ENCODE measurements at regions not wholly inside any gene's neighbourhood (a gene's known extent, or its start where the extent isn't known, plus 50 kb on each side); places are given as distances from the start of the nearest gene placed in this dataset.

DNA sequence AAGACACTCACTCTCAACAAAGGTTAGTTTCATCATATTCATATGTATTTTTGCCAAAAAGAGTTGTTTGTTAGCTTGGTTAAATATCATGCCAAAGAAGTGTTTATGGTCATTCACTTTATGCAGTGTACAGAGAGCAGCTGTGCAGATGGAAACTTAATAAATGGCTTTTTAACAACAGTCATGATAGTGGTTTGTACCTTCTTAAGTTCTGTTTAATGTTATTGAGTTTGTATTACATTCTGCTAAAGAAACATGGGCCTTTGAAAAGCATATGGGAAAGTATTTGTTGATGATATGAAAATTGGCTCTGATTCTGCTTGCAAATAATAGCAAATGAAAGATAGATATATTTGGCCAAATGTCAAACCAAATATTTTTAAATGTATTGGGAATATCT lies 607.3 kb downstream of the NCAM2 start:
- H3K36me3 Mint-ChIP-seq (ENCODE audit: low read depth, unreplicated experiment), result no peaks in the 10 kb centered on the region
- no peaks in the 10 kb centered on the region for H3K9me3 Mint-ChIP-seq (ENCODE audit: unreplicated experiment)
- peaks cover 2% of the 10 kb centered on the region for H3K4me1 Mint-ChIP-seq (ENCODE audit: unreplicated experiment)
- no peak overlapping the region for H3K27ac Mint-ChIP-seq (ENCODE audit: unreplicated experiment)
- no peak overlapping the region for H3K4me3 Mint-ChIP-seq (ENCODE audit: unreplicated experiment)
- TF ChIP-seq, protein P1, sequence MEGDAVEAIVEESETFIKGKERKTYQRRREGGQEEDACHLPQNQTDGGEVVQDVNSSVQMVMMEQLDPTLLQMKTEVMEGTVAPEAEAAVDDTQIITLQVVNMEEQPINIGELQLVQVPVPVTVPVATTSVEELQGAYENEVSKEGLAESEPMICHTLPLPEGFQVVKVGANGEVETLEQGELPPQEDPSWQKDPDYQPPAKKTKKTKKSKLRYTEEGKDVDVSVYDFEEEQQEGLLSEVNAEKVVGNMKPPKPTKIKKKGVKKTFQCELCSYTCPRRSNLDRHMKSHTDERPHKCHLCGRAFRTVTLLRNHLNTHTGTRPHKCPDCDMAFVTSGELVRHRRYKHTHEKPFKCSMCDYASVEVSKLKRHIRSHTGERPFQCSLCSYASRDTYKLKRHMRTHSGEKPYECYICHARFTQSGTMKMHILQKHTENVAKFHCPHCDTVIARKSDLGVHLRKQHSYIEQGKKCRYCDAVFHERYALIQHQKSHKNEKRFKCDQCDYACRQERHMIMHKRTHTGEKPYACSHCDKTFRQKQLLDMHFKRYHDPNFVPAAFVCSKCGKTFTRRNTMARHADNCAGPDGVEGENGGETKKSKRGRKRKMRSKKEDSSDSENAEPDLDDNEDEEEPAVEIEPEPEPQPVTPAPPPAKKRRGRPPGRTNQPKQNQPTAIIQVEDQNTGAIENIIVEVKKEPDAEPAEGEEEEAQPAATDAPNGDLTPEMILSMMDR (IDR thresholded peaks at IDR 0.05; ENCODE audit: unreplicated experiment), result no peak
- peaks cover 4% of the 10 kb centered on the region for H3K27me3 Mint-ChIP-seq (ENCODE audit: unreplicated experiment)
- no peak for DNase-seq (ENCODE audit: low spot score)

DNA sequence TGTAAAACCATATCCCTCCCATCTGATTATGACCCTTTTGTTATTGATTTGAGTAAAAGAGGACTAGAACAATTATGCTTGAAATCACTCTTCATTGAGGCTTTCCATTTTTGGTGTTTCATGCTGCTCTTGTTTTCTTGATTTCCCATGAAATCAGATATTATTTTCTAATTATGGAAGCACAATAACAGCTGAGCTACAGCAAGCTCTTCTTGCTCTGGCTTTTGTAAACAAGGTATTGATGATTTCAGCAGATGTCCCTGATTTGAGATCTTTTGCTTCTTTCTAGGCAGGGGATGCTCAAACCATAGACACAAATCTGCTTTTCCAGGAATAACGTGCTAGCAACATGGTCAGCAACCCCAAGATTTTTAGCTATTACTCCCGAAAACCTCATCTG lies 607.8 kb downstream of the NCAM2 start:
- no peak for DNase-seq (ENCODE audit: low spot score)
- TF ChIP-seq, protein P1 (IDR thresholded peaks at IDR 0.05; ENCODE audit: unreplicated experiment), result no peak
- H3K27ac Mint-ChIP-seq (ENCODE audit: unreplicated experiment), result no peak overlapping the region
- H3K4me1 Mint-ChIP-seq (ENCODE audit: unreplicated experiment), result peaks cover 2% of the 10 kb centered on the region
- H3K27me3 Mint-ChIP-seq (ENCODE audit: unreplicated experiment), result peaks cover 4% of the 10 kb centered on the region
- no peak overlapping the region for H3K4me3 Mint-ChIP-seq (ENCODE audit: unreplicated experiment)
- H3K9me3 Mint-ChIP-seq (ENCODE audit: unreplicated experiment), result no peaks in the 10 kb centered on the region
- H3K36me3 Mint-ChIP-seq (ENCODE audit: low read depth, unreplicated experiment), result no peaks in the 10 kb centered on the region

- TF ChIP-seq, protein P1 (IDR thresholded peaks at IDR 0.05; ENCODE audit: unreplicated experiment), result no peak
- Mint-ChIP-seq H3K27me3 (ENCODE audit: unreplicated experiment) (no peaks in the 10 kb centered on the region), H3K4me3 (ENCODE audit: unreplicated experiment) (no peak overlapping the region), H3K27ac (ENCODE audit: unreplicated experiment) (no peak overlapping the region), H3K4me1 (ENCODE audit: unreplicated experiment) (peaks cover 2% of the 10 kb centered on the region), H3K36me3 (ENCODE audit: low read depth, unreplicated experiment) (no peaks in the 10 kb centered on the region), H3K9me3 (ENCODE audit: unreplicated experiment) (no peaks in the 10 kb centered on the region)
- DNase-seq (ENCODE audit: low spot score), result no peak
Observed at GRCh38 chr21:21612466-21612865, 614.3 kb downstream of the NCAM2 start.

- Mint-ChIP-seq H3K4me1 (ENCODE audit: unreplicated experiment) (no peaks in the 10 kb centered on the region), H3K9me3 (ENCODE audit: unreplicated experiment) (no peaks in the 10 kb centered on the region), H3K27me3 (ENCODE audit: unreplicated experiment) (no peaks in the 10 kb centered on the region), H3K4me3 (ENCODE audit: unreplicated experiment) (no peak overlapping the region), H3K27ac (ENCODE audit: unreplicated experiment) (no peak overlapping the region), H3K36me3 (ENCODE audit: low read depth, unreplicated experiment) (no peaks in the 10 kb centered on the region)
- TF ChIP-seq, protein P1 (IDR thresholded peaks at IDR 0.05; ENCODE audit: unreplicated experiment), result no peak
- DNase-seq (ENCODE audit: low spot score), result no peak
Observed at GRCh38 chr21:21614966-21615365, 616.8 kb downstream of the NCAM2 start.

DNA sequence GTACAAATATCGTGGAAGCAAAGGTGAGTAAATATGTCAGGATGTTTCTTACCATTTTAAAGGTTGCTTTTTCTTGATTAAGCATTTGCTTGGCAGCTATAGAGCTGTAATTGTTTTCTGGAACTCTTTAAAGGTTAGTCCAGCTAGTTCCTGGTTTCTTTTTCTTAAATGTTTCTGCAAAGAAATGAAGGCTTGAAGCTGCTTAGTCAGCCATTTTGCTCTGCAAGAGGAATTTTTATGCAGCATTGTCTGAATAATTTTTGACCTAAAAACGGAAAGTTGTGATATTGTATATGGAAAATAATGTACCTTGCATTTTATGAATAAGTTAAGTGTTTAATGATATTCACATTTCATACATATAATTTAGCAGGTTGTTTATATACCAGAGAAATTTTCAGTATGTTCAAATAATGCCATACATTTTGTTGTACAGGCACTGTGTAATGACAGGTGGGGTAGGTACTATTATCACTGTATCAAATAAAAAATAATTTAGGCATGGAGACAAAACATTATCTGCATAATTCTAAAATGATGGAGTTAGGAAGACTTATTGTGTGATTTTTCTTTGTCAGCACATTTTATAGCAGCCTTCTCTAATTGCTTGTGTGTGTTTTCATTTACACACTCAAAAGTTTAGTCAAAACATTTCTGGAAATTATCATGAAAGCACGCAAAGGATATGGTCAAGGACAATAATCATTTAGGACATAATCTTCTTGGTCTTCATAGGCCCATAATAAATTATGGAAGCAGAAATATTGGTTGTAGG lies 624.4 kb downstream of the NCAM2 start:
- Mint-ChIP-seq H3K36me3 (ENCODE audit: low read depth, unreplicated experiment) (no peaks in the 10 kb centered on the region), H3K4me1 (ENCODE audit: unreplicated experiment) (no peaks in the 10 kb centered on the region), H3K4me3 (ENCODE audit: unreplicated experiment) (no peak overlapping the region), H3K27ac (ENCODE audit: unreplicated experiment) (no peak overlapping the region), H3K9me3 (ENCODE audit: unreplicated experiment) (no peaks in the 10 kb centered on the region), H3K27me3 (ENCODE audit: unreplicated experiment) (no peaks in the 10 kb centered on the region)
- no peak for DNase-seq (ENCODE audit: low spot score)
- TF ChIP-seq, protein P1 (IDR thresholded peaks at IDR 0.05; ENCODE audit: unreplicated experiment), result no peak

All from endothelial cell (in vitro differentiated cells).